Hepatocyte (in vitro differentiated cells): ENCODE measurements at regions not wholly inside any gene's neighbourhood (a gene's known extent, or its start where the extent isn't known, plus 50 kb on each side); places are given as distances from the start of the nearest gene placed in this dataset.

Experiments used
- CTCF ChIP-seq: fragments of 200-600 bp; sonication (generic); IDR thresholded peaks from 2 replicates; pipeline ENCODE4 v1.5.1; 2016; ENCODE audit warnings: antibody characterized with exemption, mild to moderate bottlenecking; ENCODE audit not compliant: poor library complexity
- EZH2phosphoT487 ChIP-seq: fragments of 200-600 bp; sonication (generic); IDR thresholded peaks from one replicate; pipeline ENCODE4 v1.6.1; 2018; ENCODE audit warnings: antibody characterized with exemption, mild to moderate bottlenecking, low read depth, moderate library complexity; ENCODE audit not compliant: unreplicated experiment, severe bottlenecking

GRCh38 chr3:4908433-4909156 is 70.6 kb upstream of the BHLHE40 start:
- TF ChIP-seq CTCF = no peak
- no peak for TF ChIP-seq EZH2phosphoT487
